ENCODE measurements at regions not wholly inside any gene's neighbourhood (a gene's known extent, or its start where the extent isn't known, plus 50 kb on each side); places are given as distances from the start of the nearest gene placed in this dataset.
"Not testable (repeated sequence)": the region's sequence is repeated elsewhere in the genome, so short reads cannot be mapped to it uniquely, and the experiment has no call there.

- CTCF ChIA-PET, result interaction anchor here (0.7 kb wide), 1 partner anchor 245 kb away, joined by 5 read pairs; no protein-coding TSS in a partner anchor
- H3K4me1 ChIP-seq (ENCODE audit: control insufficient read depth, insufficient read depth, low read length); in situ Hi-C loops (cut with HindIII; ENCODE audit: low pct_unique_long_range_greater_than_20kb, low sequenced_read_pairs); POLR2A ChIA-PET; ATAC-seq; H3K4me3 ChIP-seq (ENCODE audit: low read depth in 2 of 2, low read length in 2 of 2); H3K27ac ChIP-seq (ENCODE audit: low read length); intact Hi-C loops (cut with micrococcal nuclease; ENCODE audit: unreplicated experiment); H3K36me3 ChIP-seq (ENCODE audit: control insufficient read depth, insufficient read depth, low read length); BruUV-seq (replicated peaks); H3K27me3 ChIP-seq (ENCODE audit: control insufficient read depth, insufficient read depth, low read length); H3K9me3 ChIP-seq (ENCODE audit: control insufficient read depth, insufficient read depth, low read depth, low read length); DNase-seq (ENCODE audit: low read depth, low spot score): not testable (repeated sequence)
These were observed 421.3 kb upstream of the SLITRK5 start for GRCh38 chr13:87249847-87250246.

GRCh38 chr13:87255394-87255793 is 415.8 kb upstream of the SLITRK5 start:
- ATAC-seq (no peak), DNase-seq (ENCODE audit: low read depth, low spot score) (no peak)
- Histone ChIP-seq H3K27ac (ENCODE audit: low read length) (no peak overlapping the region), H3K9me3 (ENCODE audit: control insufficient read depth, insufficient read depth, low read depth, low read length) (no peaks in the 10 kb centered on the region), H3K4me1 (ENCODE audit: control insufficient read depth, insufficient read depth, low read length) (no peaks in the 10 kb centered on the region), H3K4me3 (ENCODE audit: low read depth in 2 of 2, low read length in 2 of 2) (no peak overlapping the region), H3K36me3 (ENCODE audit: control insufficient read depth, insufficient read depth, low read length) (no peaks in the 10 kb centered on the region), H3K27me3 (ENCODE audit: control insufficient read depth, insufficient read depth, low read length) (no peaks in the 10 kb centered on the region)
- intact Hi-C loops (cut with micrococcal nuclease; ENCODE audit: unreplicated experiment), result no loop called here
- POLR2A ChIA-PET, result no interaction called here
- TF ChIP-seq POLR2AphosphoS5 (IDR thresholded peaks at IDR 0.05; ENCODE audit: low read depth, low read length) (no peak), TCF7L2 (IDR thresholded peaks at IDR 0.05; ENCODE audit: low read depth, low read length) (no peak), SIN3A (IDR thresholded peaks at IDR 0.05; ENCODE audit: borderline replicate concordance, insufficient read depth, low read depth, low read length) (no peak)
- TF ChIP-seq, protein P1, sequence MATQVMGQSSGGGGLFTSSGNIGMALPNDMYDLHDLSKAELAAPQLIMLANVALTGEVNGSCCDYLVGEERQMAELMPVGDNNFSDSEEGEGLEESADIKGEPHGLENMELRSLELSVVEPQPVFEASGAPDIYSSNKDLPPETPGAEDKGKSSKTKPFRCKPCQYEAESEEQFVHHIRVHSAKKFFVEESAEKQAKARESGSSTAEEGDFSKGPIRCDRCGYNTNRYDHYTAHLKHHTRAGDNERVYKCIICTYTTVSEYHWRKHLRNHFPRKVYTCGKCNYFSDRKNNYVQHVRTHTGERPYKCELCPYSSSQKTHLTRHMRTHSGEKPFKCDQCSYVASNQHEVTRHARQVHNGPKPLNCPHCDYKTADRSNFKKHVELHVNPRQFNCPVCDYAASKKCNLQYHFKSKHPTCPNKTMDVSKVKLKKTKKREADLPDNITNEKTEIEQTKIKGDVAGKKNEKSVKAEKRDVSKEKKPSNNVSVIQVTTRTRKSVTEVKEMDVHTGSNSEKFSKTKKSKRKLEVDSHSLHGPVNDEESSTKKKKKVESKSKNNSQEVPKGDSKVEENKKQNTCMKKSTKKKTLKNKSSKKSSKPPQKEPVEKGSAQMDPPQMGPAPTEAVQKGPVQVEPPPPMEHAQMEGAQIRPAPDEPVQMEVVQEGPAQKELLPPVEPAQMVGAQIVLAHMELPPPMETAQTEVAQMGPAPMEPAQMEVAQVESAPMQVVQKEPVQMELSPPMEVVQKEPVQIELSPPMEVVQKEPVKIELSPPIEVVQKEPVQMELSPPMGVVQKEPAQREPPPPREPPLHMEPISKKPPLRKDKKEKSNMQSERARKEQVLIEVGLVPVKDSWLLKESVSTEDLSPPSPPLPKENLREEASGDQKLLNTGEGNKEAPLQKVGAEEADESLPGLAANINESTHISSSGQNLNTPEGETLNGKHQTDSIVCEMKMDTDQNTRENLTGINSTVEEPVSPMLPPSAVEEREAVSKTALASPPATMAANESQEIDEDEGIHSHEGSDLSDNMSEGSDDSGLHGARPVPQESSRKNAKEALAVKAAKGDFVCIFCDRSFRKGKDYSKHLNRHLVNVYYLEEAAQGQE (IDR thresholded peaks at IDR 0.05; ENCODE audit: insufficient read depth in 1 of 2, low read depth in 2 of 2, low read length in 1 of 2), result no peak
- TF ChIP-seq, protein P2, sequence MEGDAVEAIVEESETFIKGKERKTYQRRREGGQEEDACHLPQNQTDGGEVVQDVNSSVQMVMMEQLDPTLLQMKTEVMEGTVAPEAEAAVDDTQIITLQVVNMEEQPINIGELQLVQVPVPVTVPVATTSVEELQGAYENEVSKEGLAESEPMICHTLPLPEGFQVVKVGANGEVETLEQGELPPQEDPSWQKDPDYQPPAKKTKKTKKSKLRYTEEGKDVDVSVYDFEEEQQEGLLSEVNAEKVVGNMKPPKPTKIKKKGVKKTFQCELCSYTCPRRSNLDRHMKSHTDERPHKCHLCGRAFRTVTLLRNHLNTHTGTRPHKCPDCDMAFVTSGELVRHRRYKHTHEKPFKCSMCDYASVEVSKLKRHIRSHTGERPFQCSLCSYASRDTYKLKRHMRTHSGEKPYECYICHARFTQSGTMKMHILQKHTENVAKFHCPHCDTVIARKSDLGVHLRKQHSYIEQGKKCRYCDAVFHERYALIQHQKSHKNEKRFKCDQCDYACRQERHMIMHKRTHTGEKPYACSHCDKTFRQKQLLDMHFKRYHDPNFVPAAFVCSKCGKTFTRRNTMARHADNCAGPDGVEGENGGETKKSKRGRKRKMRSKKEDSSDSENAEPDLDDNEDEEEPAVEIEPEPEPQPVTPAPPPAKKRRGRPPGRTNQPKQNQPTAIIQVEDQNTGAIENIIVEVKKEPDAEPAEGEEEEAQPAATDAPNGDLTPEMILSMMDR (IDR thresholded peaks at IDR 0.05), result no peak
- in situ Hi-C loops (cut with HindIII; ENCODE audit: low pct_unique_long_range_greater_than_20kb, low sequenced_read_pairs), result no loop called here
- CTCF ChIA-PET, result no interaction called here
- BruUV-seq (replicated peaks), result no TSS peak

DNA sequence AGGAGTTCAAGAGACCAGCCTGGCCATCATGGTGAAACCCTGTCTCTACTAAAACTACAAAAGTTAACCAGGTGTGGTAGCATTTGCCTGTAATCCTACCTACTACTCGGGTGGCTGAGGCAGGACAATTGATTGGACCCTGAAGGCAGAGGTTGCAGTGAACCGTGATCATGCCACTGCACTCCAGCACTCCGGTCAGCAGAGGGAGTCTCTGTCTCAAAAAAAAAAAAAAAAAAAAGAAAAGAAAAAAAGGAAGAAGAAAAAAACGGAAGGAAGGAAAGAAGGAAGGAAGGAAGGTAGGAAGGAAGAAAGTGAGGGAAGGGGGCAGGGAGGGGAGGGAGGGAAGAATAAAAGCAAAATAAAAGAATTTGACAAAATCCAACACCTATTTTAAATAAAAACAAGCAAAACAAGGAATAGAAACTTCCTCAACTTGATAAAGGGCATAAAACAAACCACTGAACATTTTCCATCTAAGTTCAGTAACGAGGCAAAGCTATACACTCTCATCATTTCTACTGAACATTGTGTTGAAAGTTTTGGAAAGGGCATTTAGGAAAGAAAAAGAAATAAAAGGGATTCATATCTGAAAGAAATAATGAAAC is 411.6 kb upstream of the SLITRK5 start:
- BruUV-seq (replicated peaks), result no TSS peak
- Histone ChIP-seq H3K36me3 (ENCODE audit: control insufficient read depth, insufficient read depth, low read length) (no peaks in the 10 kb centered on the region), H3K4me1 (ENCODE audit: control insufficient read depth, insufficient read depth, low read length) (no peaks in the 10 kb centered on the region), H3K9me3 (ENCODE audit: control insufficient read depth, insufficient read depth, low read depth, low read length) (no peaks in the 10 kb centered on the region), H3K27ac (ENCODE audit: low read length) (no peak overlapping the region; the same call in 1 of the 2 replicates), H3K27me3 (ENCODE audit: control insufficient read depth, insufficient read depth, low read length) (no peaks in the 10 kb centered on the region), H3K4me3 (ENCODE audit: low read depth in 2 of 2, low read length in 2 of 2) (no peak overlapping the region)
- DNase-seq (ENCODE audit: low read depth, low spot score), result no peak
- intact Hi-C loops (cut with micrococcal nuclease; ENCODE audit: unreplicated experiment) (no loop called here), in situ Hi-C loops (cut with HindIII; ENCODE audit: low pct_unique_long_range_greater_than_20kb, low sequenced_read_pairs) (no loop called here)
- TF ChIP-seq POLR2AphosphoS5 (IDR thresholded peaks at IDR 0.05; ENCODE audit: low read depth, low read length), result no peak
- TF ChIP-seq, protein P2 (IDR thresholded peaks at IDR 0.05), result peak; percentile 63
- CTCF ChIA-PET, result interaction anchor here (0.7 kb wide), 1 partner anchor 340 kb away, joined by 12 read pairs; no protein-coding TSS in a partner anchor
- POLR2A ChIA-PET, result interaction anchor here (1.0 kb wide), 1 partner anchor 65 kb away, joined by 4 read pairs; no protein-coding TSS in a partner anchor
- peak; percentile 72; the same call in 1 of the 2 replicates for ATAC-seq
